ENCODE measurements at regions not wholly inside any gene's neighbourhood (a gene's known extent, or its start where the extent isn't known, plus 50 kb on each side); places are given as distances from the start of the nearest gene placed in this dataset.

DNA sequence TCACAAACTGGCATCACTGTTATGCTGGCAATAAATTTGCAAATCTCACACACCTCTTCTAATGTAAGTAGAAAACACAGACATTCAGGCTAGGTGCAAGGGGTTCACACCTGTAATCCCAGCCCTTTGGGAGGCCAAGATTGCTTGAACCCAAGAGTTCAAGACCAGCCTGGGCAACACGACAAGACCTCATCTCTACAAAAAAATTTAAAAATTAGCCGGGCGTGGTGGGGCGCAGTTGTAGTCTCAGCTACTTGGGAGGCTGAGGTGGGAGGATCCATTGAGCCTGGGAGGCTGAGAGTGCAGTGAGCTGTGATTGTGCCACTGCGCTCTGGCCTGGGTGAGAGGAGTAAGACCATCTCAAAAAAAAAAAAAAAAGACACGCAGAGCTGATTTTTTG is 83.1 kb upstream of the ENPP6 start:
- peaks cover 6% of the 10 kb centered on the region for H3F3A ChIP-seq (ENCODE audit: low read depth)
- no peaks in the 10 kb centered on the region for H3K79me2 ChIP-seq (ENCODE audit: low read depth)
- no peak overlapping the region for H3K27ac ChIP-seq
- no peak for TF ChIP-seq EZH2 (IDR thresholded peaks at IDR 0.05)
- TF ChIP-seq, protein P1, sequence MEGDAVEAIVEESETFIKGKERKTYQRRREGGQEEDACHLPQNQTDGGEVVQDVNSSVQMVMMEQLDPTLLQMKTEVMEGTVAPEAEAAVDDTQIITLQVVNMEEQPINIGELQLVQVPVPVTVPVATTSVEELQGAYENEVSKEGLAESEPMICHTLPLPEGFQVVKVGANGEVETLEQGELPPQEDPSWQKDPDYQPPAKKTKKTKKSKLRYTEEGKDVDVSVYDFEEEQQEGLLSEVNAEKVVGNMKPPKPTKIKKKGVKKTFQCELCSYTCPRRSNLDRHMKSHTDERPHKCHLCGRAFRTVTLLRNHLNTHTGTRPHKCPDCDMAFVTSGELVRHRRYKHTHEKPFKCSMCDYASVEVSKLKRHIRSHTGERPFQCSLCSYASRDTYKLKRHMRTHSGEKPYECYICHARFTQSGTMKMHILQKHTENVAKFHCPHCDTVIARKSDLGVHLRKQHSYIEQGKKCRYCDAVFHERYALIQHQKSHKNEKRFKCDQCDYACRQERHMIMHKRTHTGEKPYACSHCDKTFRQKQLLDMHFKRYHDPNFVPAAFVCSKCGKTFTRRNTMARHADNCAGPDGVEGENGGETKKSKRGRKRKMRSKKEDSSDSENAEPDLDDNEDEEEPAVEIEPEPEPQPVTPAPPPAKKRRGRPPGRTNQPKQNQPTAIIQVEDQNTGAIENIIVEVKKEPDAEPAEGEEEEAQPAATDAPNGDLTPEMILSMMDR (IDR thresholded peaks at IDR 0.05) = no peak
- no peak for TF ChIP-seq EZH2phosphoT487 (IDR thresholded peaks at IDR 0.05)
- Mint-ChIP-seq H3K27me3 (ENCODE audit: insufficient read depth, low read depth) (peaks cover under 1% of the 10 kb centered on the region), H3K4me1 (peaks cover 16% of the 10 kb centered on the region), H3K4me3 (no peak overlapping the region), H3K9me3 (peaks cover 18% of the 10 kb centered on the region), H3K36me3 (no peaks in the 10 kb centered on the region), H3K27ac (no peak overlapping the region)
- H3K9ac ChIP-seq = no peak overlapping the region
- no peaks in the 10 kb centered on the region for H3K36me3 ChIP-seq
- no peak for DNase-seq (ENCODE audit: low spot score)
- H3K4me3 ChIP-seq = no peak overlapping the region
- H2AFZ ChIP-seq (replicated peaks) = no peak overlapping the region
- peaks cover 13% of the 10 kb centered on the region for H3K4me1 ChIP-seq
- no peaks in the 10 kb centered on the region for H4K20me1 ChIP-seq (ENCODE audit: low read depth)
- no peaks in the 10 kb centered on the region for H3K27me3 ChIP-seq
- H3K9me3 ChIP-seq (ENCODE audit: low read depth) = peaks cover 7% of the 10 kb centered on the region
- H3K4me2 ChIP-seq = no peak overlapping the region

DNA sequence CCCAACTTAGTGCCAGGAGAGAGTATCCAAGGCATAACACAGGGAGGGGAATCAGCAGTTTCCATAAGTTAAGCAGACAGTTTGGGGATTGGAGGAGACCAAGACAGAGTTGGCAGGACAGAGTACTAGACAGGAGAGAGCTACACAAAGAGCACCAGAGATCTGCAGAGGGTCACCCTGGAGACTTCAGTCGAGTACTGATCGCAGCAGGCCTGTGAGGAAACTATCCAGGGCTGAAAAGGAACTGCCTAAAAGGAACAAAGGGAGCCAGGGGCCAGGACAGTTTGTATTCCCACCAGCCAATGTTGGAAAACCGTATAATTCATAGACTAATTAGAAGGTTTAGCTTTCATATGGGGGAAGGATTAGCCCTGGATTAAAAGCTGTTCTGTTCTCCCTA is 80.6 kb upstream of the ENPP6 start:
- H3K4me3 Mint-ChIP-seq = no peak overlapping the region

DNA sequence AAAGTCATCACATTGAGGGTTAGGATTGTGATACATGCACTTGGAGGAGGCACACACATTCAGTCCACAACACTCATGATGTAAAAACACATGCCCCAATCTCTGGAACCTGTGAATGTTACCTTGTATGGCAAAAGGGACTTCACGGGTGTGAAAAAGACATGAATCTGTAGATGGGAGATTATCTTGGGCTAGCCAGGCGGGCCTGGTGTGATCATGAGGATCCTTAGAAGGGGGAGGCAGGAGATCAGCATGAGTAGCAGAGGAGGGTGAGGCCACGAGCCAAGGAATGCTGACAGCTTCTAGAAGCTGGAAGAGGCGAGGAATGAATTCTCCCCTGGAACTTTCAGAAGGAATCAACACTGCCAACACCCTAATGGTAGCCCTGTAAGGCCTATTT is 77.5 kb upstream of the ENPP6 start:
- Mint-ChIP-seq H3K27ac (no peak overlapping the region), H3K27me3 (ENCODE audit: insufficient read depth, low read depth) (no peaks in the 10 kb centered on the region), H3K4me1 (peaks cover 16% of the 10 kb centered on the region), H3K36me3 (no peaks in the 10 kb centered on the region), H3K9me3 (peaks cover 5% of the 10 kb centered on the region), H3K4me3 (no peak overlapping the region)
- Histone ChIP-seq H3K9ac (no peak overlapping the region), H3K4me2 (no peak overlapping the region), H3K9me3 (ENCODE audit: low read depth) (no peaks in the 10 kb centered on the region), H3K36me3 (no peaks in the 10 kb centered on the region), H3K79me2 (ENCODE audit: low read depth) (no peaks in the 10 kb centered on the region), H2AFZ (replicated peaks) (no peak overlapping the region), H3K27me3 (no peaks in the 10 kb centered on the region), H3K27ac (no peak overlapping the region), H3K4me3 (no peak overlapping the region), H3F3A (ENCODE audit: low read depth) (peaks cover 6% of the 10 kb centered on the region), H4K20me1 (ENCODE audit: low read depth) (no peaks in the 10 kb centered on the region), H3K4me1 (peaks cover 16% of the 10 kb centered on the region)
- no peak for DNase-seq (ENCODE audit: low spot score)
- TF ChIP-seq, protein P1 (IDR thresholded peaks at IDR 0.05) = no peak
- TF ChIP-seq EZH2 (IDR thresholded peaks at IDR 0.05) (no peak), EZH2phosphoT487 (IDR thresholded peaks at IDR 0.05) (no peak)

More for the DNA sequence above, 80.6 kb upstream of the ENPP6 start:
- Histone ChIP-seq H3K36me3 (no peaks in the 10 kb centered on the region), H2AFZ (replicated peaks) (peak overlapping the region; percentile 81), H3K4me3 (no peak overlapping the region), H3K9me3 (ENCODE audit: low read depth) (no peaks in the 10 kb centered on the region), H3K27me3 (no peaks in the 10 kb centered on the region), H3K27ac (peak overlapping the region; percentile 6), H3K4me2 (peak overlapping the region; percentile 46), H3K4me1 (peaks cover 16% of the 10 kb centered on the region), H3K9ac (no peak overlapping the region), H4K20me1 (ENCODE audit: low read depth) (no peaks in the 10 kb centered on the region), H3F3A (ENCODE audit: low read depth) (peaks cover 6% of the 10 kb centered on the region), H3K79me2 (ENCODE audit: low read depth) (no peaks in the 10 kb centered on the region)
- peak overlapping the region; percentile 88 for H3K27ac Mint-ChIP-seq
- peak; percentile 47 for DNase-seq (ENCODE audit: low spot score)
- H3K9me3 Mint-ChIP-seq = peaks cover 12% of the 10 kb centered on the region
- no peaks in the 10 kb centered on the region for H3K27me3 Mint-ChIP-seq (ENCODE audit: insufficient read depth, low read depth)
- no peaks in the 10 kb centered on the region for H3K36me3 Mint-ChIP-seq
- TF ChIP-seq, protein P1 (IDR thresholded peaks at IDR 0.05) = no peak
- no peak for TF ChIP-seq EZH2phosphoT487 (IDR thresholded peaks at IDR 0.05)
- TF ChIP-seq EZH2 (IDR thresholded peaks at IDR 0.05) = no peak
- peaks cover 16% of the 10 kb centered on the region for H3K4me1 Mint-ChIP-seq

Measured in neural progenitor cell (in vitro differentiated cells).